HG02870 (cell line): ENCODE measurements at regions not wholly inside any gene's neighbourhood (a gene's known extent, or its start where the extent isn't known, plus 50 kb on each side); places are given as distances from the start of the nearest gene placed in this dataset.

ENCODE experiments used
- ATAC-seq: cut with Tn5 transposase; IDR thresholded peaks from one replicate; pipeline ENCODE4 v1.9.1; 2021; ENCODE audit warnings: mild to moderate bottlenecking, moderate library complexity; ENCODE audit not compliant: unreplicated experiment

DNA sequence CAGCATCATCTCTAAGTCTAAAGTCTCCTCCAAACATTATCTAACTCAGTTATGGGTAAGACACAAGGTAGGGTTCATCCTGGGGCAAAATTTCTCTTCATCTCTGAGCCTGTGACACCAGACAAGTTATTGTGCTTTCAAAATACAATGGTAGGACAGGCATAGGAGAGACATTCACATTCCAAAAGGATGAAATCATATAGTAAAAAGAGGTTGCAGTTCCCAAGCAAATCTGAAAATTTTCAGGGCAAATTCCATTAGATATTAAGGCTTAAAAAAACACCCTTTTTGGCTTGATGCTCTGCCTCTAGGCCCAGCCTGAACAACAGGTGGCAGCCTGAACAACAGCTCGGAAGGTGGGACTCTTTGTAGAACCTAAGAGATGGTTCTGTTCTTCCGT is 448.3 kb upstream of the SLIT2 start:
- no peak for ATAC-seq

- ATAC-seq, result no peak
Observed at GRCh38 chr4:19793831-19794230, 457.9 kb upstream of the SLIT2 start.

DNA sequence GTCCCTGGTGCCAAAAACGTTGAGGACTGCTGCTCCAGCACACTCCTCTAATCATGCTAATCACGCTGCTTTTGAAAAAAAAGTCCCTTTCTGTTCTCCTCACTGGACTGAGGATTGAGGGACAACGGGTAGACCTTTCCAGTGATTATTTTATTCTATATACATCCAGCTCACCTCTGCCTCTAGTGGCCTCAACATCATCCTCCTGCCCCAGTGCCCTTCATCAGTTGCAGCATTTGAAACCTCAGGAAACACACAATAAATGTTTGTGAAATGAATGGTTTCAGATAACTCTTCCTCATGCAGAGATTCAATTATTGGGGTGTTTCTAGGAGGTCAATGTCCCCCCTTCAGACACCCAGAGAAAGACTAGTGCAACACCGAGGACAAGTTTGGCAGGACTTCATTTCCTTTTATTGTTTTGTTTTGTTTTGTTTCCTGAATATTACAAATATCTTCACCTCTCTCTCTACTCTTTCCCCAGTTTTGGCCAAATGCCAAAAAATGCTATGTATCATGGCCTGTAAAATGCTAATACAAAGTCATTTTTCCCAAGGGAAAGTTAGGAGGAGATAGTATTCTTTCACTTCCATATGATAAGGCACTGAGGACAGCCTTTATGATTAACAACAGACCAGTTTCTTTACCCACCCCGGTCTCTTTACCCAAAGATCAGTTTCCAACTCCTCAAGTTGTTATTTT is 460.1 kb upstream of the SLIT2 start:
- ATAC-seq, result no peak

DNA sequence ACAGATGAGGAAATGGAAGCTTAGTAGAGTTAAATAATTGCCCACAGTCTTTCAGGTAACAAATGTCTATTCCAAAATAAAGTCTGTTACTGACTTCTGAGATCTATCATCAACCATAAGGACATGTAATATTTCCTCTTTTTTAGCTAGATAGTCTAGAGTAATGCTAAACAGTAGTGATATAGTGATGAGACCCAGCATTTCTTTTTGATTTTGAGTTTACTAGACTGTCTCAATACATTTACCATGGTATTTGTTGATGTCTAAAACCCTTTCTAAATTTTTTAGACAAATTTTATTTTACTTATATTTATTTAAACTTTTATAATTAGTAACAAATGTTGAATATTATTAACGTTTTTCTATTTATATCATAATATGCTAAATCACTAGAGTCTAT is 465.1 kb upstream of the SLIT2 start:
- ATAC-seq, result no peak

DNA sequence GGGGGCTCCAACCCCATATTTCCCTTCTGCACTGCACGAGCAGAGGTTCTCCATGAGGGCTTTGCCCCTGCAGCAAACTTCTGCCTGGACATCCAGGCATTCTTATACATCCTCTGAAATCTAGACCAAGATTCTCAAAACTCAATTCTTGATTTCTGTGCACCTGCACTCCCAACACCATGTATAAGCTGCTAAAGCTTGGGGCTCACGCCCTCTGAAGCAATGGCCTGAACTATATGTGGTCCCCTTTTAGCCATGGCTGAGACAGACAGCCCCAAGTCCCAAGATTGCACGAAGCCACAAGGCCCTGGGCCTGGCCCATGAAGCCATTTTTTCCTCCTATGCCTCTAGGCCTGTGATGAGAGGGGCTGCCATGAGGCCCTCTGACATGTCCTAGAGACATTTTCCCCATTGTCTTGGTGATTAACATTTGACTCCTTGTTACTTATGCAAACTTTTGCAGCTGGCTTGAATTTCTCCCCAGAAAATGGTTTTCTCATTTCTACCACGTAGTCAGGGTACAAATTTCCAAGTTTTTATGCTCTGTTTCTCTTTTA is 468.0 kb upstream of the SLIT2 start:
- no peak for ATAC-seq

- no peak for ATAC-seq
Observed at GRCh38 chr4:19780871-19781270, 470.8 kb upstream of the SLIT2 start.

GRCh38 chr4:19776929-19777328 is 474.8 kb upstream of the SLIT2 start:
- ATAC-seq, result no peak

DNA sequence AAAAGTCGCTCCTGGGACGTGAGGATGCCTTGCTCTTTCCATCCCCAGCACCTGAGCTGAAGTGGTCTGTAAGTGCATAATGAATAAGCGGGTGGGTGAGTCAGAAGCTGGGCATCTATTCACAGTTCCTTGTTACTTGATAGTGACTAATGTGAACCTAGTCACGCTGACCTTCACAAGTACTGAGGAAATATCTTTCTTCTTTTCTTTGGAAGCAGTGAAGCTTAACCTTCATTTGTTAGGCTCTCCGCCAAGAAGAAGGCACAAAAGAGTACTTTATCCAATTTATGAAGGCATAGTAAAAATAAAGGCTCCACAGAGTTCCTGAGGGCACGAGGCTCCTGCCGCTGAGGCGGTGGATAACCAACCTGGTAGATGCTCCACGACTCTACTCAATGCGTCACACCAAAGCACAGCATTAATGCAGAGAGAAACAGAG is 475.7 kb upstream of the SLIT2 start:
- no peak for ATAC-seq

DNA sequence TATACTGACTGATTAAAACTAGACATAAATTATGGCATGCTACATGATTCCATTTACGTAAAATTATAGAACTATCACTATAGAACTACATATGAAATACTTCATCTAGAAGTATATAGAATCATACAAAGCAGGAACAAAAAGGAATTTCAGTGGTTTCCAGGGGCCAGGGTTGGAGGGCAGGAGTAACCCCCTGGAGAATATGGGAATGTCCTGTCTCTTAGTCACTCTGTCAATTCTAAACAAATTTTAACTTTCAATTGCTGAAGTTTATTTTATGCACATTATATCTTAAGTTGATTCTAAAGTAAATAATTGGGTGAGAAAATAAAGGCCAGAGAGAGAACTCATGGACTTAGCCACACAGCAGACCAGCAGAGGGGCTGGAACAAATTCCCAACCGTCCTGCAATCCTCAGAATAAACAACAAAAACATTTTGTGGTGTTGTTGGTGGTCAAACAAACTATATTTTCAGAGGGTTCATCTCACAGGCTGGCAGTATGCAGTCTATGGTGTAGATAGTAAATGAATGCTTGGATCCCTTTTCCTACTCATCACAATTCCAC is 476.9 kb upstream of the SLIT2 start:
- ATAC-seq, result no peak

- no peak for ATAC-seq
Observed at GRCh38 chr4:19772581-19772980, 479.1 kb upstream of the SLIT2 start.

DNA sequence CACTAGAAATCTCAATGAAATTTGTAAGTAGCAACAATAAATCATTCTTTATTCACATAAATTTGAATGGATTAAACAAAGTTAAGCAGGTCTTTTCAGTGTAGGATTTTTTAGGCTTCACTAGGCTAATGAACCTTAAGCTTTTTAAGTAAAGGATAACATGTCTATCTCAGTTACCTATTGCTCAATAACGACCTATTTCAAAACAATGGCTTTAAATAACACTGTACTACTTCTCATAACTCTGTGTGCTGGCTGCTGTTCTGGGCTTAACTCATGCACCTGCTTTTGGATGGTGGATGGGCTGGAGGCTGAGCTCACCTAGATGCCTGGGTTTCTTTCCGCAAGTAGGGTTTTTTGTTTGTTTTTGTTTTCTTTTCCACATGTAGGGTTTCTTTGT is 495.0 kb upstream of the SLIT2 start:
- no peak for ATAC-seq

GRCh38 chr4:19752599-19752998 is 499.1 kb upstream of the SLIT2 start:
- no peak for ATAC-seq

GRCh38 chr4:19748519-19749479 is 502.9 kb upstream of the SLIT2 start:
- ATAC-seq, result no peak

- ATAC-seq, result no peak
Observed at GRCh38 chr4:19746377-19746776, 505.3 kb upstream of the SLIT2 start.

DNA sequence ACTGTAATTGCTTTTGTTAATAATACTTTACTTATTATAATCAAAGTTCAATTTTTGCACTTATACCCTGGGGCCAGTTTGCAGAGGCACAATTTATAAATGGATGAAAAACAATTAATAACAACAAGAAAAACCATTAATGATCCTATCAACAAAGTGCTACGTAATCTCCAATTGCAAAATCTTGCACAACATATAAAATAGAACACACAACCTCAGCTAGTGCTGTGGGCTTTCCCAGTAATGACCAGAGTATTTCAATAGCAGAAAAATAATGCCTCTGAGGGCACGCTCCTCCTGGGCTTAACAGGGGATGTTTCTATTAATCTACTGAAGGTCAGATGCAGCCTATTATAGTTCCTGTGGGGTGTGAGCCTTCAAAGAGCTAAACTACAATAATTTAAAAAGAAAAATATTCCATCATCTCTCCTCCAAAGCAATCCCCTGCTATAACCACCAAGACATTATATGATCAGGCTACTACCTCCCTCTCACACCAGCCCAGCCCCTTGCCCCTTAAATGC is 508.5 kb upstream of the SLIT2 start:
- ATAC-seq, result no peak

DNA sequence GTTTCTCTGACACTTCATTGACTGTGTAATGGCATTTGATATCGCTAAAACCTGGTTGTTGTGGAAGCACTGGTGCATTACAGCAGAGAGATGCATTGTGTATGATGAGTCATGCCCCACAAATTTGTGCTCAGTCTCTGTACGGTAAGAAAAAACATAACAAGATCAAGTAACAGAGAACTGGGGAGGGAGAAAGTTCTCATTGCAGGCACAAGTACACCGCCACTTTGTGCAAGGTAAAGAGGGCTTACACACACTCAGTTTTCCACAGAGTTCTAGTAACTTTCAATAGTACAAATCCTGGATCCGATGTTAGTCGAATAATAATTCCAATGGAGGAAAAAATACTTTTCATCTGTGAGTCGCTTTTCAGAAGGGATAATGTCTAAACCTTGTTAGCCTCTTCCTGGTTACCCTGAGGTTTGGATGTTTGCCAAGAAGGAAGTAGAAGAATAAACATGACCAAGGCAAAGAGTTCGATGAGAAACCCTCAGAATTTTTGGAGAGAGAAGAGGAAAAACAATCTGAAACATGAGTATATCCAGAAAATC is 512.5 kb upstream of the SLIT2 start:
- ATAC-seq, result no peak

DNA sequence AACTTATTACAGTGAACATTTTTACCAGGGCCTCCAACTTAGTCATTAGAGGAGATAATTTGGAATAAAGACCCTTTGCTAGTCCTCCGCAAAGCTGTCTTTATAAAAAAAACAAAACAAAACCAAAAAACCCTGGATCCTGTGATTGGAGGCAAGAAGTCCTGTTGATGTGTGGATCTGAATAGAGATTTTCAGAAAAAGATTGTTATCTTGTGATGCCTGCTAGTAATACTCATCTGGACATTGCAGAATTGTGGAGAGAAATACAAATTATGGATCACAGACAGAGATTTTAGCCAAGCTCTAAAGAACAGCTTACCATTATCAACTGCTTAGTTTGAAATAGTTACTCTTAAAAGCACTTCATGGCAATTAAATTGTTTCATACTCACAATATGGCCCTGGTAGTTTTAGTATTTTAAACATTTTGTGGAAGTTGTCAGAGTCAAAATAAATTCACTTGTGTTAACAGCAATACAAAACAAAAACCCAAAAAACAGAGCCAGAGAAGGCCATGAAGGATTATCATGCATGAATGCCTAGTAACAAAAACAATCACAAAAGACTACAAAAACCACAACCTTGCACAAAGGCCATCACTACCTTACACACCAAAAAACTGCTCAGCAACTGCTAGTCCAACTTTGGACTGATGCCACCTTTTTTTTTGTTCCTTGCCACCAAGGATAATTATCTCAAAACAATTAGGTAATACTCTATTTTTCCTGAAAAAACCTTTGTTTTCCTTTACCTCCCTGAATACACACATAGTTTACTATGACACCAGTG is 514.5 kb upstream of the SLIT2 start:
- no peak for ATAC-seq

- ATAC-seq, result no peak
Observed at GRCh38 chr4:19735012-19735411, 516.7 kb upstream of the SLIT2 start.

DNA sequence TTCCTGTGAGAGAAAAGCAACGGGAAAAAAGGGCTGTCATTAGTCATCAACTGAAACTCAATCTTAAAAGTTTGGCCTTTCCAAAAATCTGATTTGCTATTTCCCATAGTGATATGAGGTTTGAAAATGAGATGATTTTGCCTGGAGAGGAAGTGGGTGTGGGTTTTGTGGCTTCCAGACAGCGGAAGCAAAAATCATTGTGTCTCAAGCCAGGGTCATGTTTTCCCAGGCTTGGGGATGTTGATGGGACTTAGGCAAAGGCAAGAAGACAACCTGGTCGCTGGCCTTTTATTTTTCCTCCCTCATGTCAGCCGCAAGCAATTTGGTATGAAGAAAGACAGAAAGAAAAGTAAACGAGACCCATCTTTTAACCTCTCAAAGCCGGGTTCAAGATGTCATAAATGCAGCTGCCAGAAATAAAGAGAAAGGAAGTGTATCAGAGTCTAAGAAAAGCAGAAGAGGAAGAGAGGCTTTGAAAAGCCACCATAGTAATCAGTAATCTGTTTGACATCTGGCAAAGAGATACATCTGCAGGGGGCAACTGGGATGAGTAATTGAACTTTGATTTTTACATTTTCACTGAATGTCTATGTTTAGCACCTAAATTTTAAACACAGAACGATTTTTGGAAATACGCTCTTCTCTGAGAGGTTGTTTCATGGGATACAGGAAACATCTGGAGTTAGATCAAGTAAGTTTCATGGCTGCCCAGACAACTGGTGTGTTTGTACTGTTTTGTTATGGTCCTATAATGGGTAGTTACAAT is 521.6 kb upstream of the SLIT2 start:
- no peak for ATAC-seq
